ENCODE measurements at regions not wholly inside any gene's neighbourhood (a gene's known extent, or its start where the extent isn't known, plus 50 kb on each side); places are given as distances from the start of the nearest gene placed in this dataset.

- Histone ChIP-seq H2AFZ (ENCODE audit: insufficient read depth, low read length, poor library complexity) (no peak overlapping the region), H3K79me2 (ENCODE audit: control insufficient read depth, insufficient read depth, low read length, poor library complexity) (no peaks in the 10 kb centered on the region), H4K8ac (ENCODE audit: low read depth, low read length) (no peak overlapping the region), H3K27me3 (ENCODE audit: insufficient read depth, low read length) (no peaks in the 10 kb centered on the region), H3K4me1 (ENCODE audit: control insufficient read depth in 1 of 2, insufficient read depth in 2 of 2, low read length in 2 of 2) (no peaks in the 10 kb centered on the region), H3K4me2 (ENCODE audit: low read length) (no peak overlapping the region), H4K91ac (ENCODE audit: low read depth, low read length) (no peak overlapping the region), H3K36me3 (ENCODE audit: control insufficient read depth in 1 of 2, insufficient read depth in 2 of 2, low read length in 2 of 2) (no peaks in the 10 kb centered on the region), H3K4ac (ENCODE audit: low read depth, low read length) (no peak overlapping the region), H2AK5ac (ENCODE audit: low read length) (no peak overlapping the region), H2BK12ac (ENCODE audit: low read length) (no peak overlapping the region), H2BK120ac (ENCODE audit: insufficient read depth, low read length, poor library complexity) (no peak overlapping the region), H2BK5ac (ENCODE audit: low read depth, low read length, poor library complexity) (no peak overlapping the region), H3K4me3 (ENCODE audit: low read depth, low read length) (no peak overlapping the region), H3K27ac (ENCODE audit: low read depth, low read length) (no peak overlapping the region), H3K18ac (ENCODE audit: low read length) (no peak overlapping the region), H3K23ac (ENCODE audit: low read length) (no peak overlapping the region), H3K79me1 (ENCODE audit: low read length) (no peaks in the 10 kb centered on the region), H3K14ac (ENCODE audit: low read length) (no peak overlapping the region), H4K12ac (ENCODE audit: low read depth, low read length) (no peak overlapping the region), H3K9me3 (ENCODE audit: insufficient read depth, low read depth, low read length) (no peaks in the 10 kb centered on the region), H3K9ac (ENCODE audit: low read length) (no peak overlapping the region)
- WGBS (ENCODE audit: extremely low coverage, insufficient coverage, insufficient read length), result no CpG with 5 or more reads among the region's 3 CpGs
- no peak for DNase-seq
These were observed 99.6 kb downstream of the LURAP1L start for GRCh38 chr9:12874395-12874794.

DNA sequence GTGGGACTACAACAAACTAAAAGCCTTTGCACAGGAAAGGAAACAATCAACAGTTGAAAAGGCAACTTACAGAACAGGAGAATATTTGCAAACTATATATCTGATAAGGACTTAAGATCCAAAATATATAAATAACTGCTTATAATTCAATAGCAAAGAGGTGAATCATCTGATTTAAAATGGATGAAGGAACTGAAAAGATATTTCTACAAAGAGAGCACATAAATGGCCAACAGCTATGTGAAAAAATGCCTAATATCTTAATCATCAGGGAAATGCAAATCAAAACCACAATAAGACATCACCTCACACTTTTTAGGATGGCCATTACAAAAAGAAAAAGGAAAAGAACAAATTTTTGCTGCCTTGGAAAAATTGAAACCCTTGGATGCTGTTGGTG, 100.4 kb downstream of the LURAP1L start:
- Histone ChIP-seq H3K4me1 (ENCODE audit: control insufficient read depth in 1 of 2, insufficient read depth in 2 of 2, low read length in 2 of 2) (no peaks in the 10 kb centered on the region), H2BK120ac (ENCODE audit: insufficient read depth, low read length, poor library complexity) (no peak overlapping the region), H3K18ac (ENCODE audit: low read length) (no peak overlapping the region), H4K91ac (ENCODE audit: low read depth, low read length) (no peak overlapping the region), H3K9ac (ENCODE audit: low read length) (no peak overlapping the region), H4K12ac (ENCODE audit: low read depth, low read length) (no peak overlapping the region), H3K4me3 (ENCODE audit: low read depth, low read length) (no peak overlapping the region), H4K8ac (ENCODE audit: low read depth, low read length) (no peak overlapping the region), H3K9me3 (ENCODE audit: insufficient read depth, low read depth, low read length) (no peaks in the 10 kb centered on the region), H3K79me2 (ENCODE audit: control insufficient read depth, insufficient read depth, low read length, poor library complexity) (no peaks in the 10 kb centered on the region), H3K79me1 (ENCODE audit: low read length) (no peaks in the 10 kb centered on the region), H2AFZ (ENCODE audit: insufficient read depth, low read length, poor library complexity) (no peak overlapping the region), H3K36me3 (ENCODE audit: control insufficient read depth in 1 of 2, insufficient read depth in 2 of 2, low read length in 2 of 2) (no peaks in the 10 kb centered on the region), H3K27ac (ENCODE audit: low read depth, low read length) (no peak overlapping the region), H2BK12ac (ENCODE audit: low read length) (no peak overlapping the region), H3K14ac (ENCODE audit: low read length) (no peak overlapping the region), H3K4me2 (ENCODE audit: low read length) (no peak overlapping the region), H2BK5ac (ENCODE audit: low read depth, low read length, poor library complexity) (no peak overlapping the region), H3K27me3 (ENCODE audit: insufficient read depth, low read length) (no peaks in the 10 kb centered on the region), H3K23ac (ENCODE audit: low read length) (no peak overlapping the region), H3K4ac (ENCODE audit: low read depth, low read length) (no peak overlapping the region), H2AK5ac (ENCODE audit: low read length) (no peak overlapping the region)
- DNase-seq, result no peak

GRCh38 chr9:12876872-12877271, 102.1 kb downstream of the LURAP1L start:
- Histone ChIP-seq H3K14ac (ENCODE audit: low read length) (no peak overlapping the region), H3K4me3 (ENCODE audit: low read depth, low read length) (no peak overlapping the region), H3K18ac (ENCODE audit: low read length) (no peak overlapping the region), H3K4me2 (ENCODE audit: low read length) (no peak overlapping the region), H3K9ac (ENCODE audit: low read length) (no peak overlapping the region), H4K8ac (ENCODE audit: low read depth, low read length) (no peak overlapping the region), H3K9me3 (ENCODE audit: insufficient read depth, low read depth, low read length) (no peaks in the 10 kb centered on the region), H3K79me1 (ENCODE audit: low read length) (no peaks in the 10 kb centered on the region), H2BK120ac (ENCODE audit: insufficient read depth, low read length, poor library complexity) (no peak overlapping the region), H3K23ac (ENCODE audit: low read length) (no peak overlapping the region), H4K91ac (ENCODE audit: low read depth, low read length) (no peak overlapping the region), H3K27ac (ENCODE audit: low read depth, low read length) (no peak overlapping the region), H4K12ac (ENCODE audit: low read depth, low read length) (no peak overlapping the region), H3K27me3 (ENCODE audit: insufficient read depth, low read length) (no peaks in the 10 kb centered on the region), H2AFZ (ENCODE audit: insufficient read depth, low read length, poor library complexity) (no peak overlapping the region), H3K4me1 (ENCODE audit: control insufficient read depth in 1 of 2, insufficient read depth in 2 of 2, low read length in 2 of 2) (no peaks in the 10 kb centered on the region), H2AK5ac (ENCODE audit: low read length) (no peak overlapping the region), H3K36me3 (ENCODE audit: control insufficient read depth in 1 of 2, insufficient read depth in 2 of 2, low read length in 2 of 2) (no peaks in the 10 kb centered on the region), H3K4ac (ENCODE audit: low read depth, low read length) (no peak overlapping the region), H2BK5ac (ENCODE audit: low read depth, low read length, poor library complexity) (no peak overlapping the region), H3K79me2 (ENCODE audit: control insufficient read depth, insufficient read depth, low read length, poor library complexity) (no peaks in the 10 kb centered on the region), H2BK12ac (ENCODE audit: low read length) (no peak overlapping the region)
- no CpG with 5 or more reads among the region's 2 CpGs for WGBS (ENCODE audit: extremely low coverage, insufficient coverage, insufficient read length)
- DNase-seq, result no peak

DNA sequence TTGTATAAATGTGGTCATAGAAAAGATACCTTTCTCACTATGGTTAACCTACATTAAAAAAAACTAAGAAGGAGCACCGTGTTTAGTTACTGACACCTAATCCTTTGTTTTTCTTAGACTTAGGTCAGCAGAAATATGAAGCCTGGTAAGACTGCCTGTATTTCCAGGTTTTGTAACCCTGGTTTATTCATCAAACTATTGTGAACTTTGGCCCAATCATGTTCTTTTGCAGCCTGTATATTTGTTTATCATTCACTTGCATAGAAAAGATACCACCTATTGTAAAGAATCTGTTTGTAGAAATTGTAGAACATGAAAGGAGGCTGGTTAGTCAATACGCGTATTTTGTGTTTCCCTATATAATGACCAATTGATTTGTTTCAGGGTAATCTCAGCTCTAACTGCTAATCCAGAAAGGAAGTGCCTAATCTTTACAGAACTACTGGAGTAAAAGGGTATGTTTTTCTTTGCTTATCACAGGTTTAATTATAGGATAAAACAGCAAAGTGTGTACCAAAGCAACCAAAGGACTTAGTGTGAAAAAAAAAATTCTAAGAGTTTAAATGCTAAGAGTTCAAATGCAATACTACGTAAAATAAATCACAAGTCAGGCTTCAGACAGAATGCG, 103.6 kb downstream of the LURAP1L start:
- H3K79me2 ChIP-seq (ENCODE audit: control insufficient read depth, insufficient read depth, low read length, poor library complexity), result no peaks in the 10 kb centered on the region
- no peaks in the 10 kb centered on the region for H3K36me3 ChIP-seq (ENCODE audit: control insufficient read depth in 1 of 2, insufficient read depth in 2 of 2, low read length in 2 of 2)
- H3K27ac ChIP-seq (ENCODE audit: low read depth, low read length), result no peak overlapping the region
- H2AK5ac ChIP-seq (ENCODE audit: low read length), result no peak overlapping the region
- no peaks in the 10 kb centered on the region for H3K9me3 ChIP-seq (ENCODE audit: insufficient read depth, low read depth, low read length)
- H3K14ac ChIP-seq (ENCODE audit: low read length), result no peak overlapping the region
- no peak overlapping the region for H2BK12ac ChIP-seq (ENCODE audit: low read length)
- no peaks in the 10 kb centered on the region for H3K27me3 ChIP-seq (ENCODE audit: insufficient read depth, low read length)
- no peak overlapping the region for H4K12ac ChIP-seq (ENCODE audit: low read depth, low read length)
- WGBS (ENCODE audit: extremely low coverage, insufficient coverage, insufficient read length), result no CpG with 5 or more reads among the region's 5 CpGs
- no peak overlapping the region for H4K91ac ChIP-seq (ENCODE audit: low read depth, low read length)
- H4K8ac ChIP-seq (ENCODE audit: low read depth, low read length), result no peak overlapping the region
- no peak overlapping the region for H3K9ac ChIP-seq (ENCODE audit: low read length)
- H3K79me1 ChIP-seq (ENCODE audit: low read length), result no peaks in the 10 kb centered on the region
- H3K4me3 ChIP-seq (ENCODE audit: low read depth, low read length), result no peak overlapping the region
- no peak overlapping the region for H2BK120ac ChIP-seq (ENCODE audit: insufficient read depth, low read length, poor library complexity)
- no peaks in the 10 kb centered on the region for H3K4me1 ChIP-seq (ENCODE audit: control insufficient read depth in 1 of 2, insufficient read depth in 2 of 2, low read length in 2 of 2)
- H2BK5ac ChIP-seq (ENCODE audit: low read depth, low read length, poor library complexity), result no peak overlapping the region
- no peak overlapping the region for H3K4me2 ChIP-seq (ENCODE audit: low read length)
- H3K23ac ChIP-seq (ENCODE audit: low read length), result no peak overlapping the region
- no peak overlapping the region for H3K18ac ChIP-seq (ENCODE audit: low read length)
- H2AFZ ChIP-seq (ENCODE audit: insufficient read depth, low read length, poor library complexity), result no peak overlapping the region
- DNase-seq, result no peak
- H3K4ac ChIP-seq (ENCODE audit: low read depth, low read length), result no peak overlapping the region
